Keratinocyte (primary cell): ENCODE measurements at regions not wholly inside any gene's neighbourhood (a gene's known extent, or its start where the extent isn't known, plus 50 kb on each side); places are given as distances from the start of the nearest gene placed in this dataset.

Experiments used
- DNase-seq: peaks from one replicate; pipeline ENCODE4 v3.0.0-alpha.2; 2011; ENCODE audit warnings: low read depth, missing footprints, low spot score
- FAIRE-seq: peaks from 2 replicates; lab custom pipeline; 2011; peaks lifted over from hg19 to GRCh38; lab: Jason Lieb, UNC
- H2AFZ ChIP-seq: 2 replicates; pipeline ENCODE4 v1.6.0; 2012; ENCODE audit warnings: low read length, control low read depth, inconsistent platforms; ENCODE audit not compliant: control insufficient read depth
- H3K27ac ChIP-seq: 2 replicates; pipeline ENCODE4 v1.5.1; 2011; ENCODE audit warnings: low read length; ENCODE audit not compliant: control insufficient read depth, insufficient read depth
- H3K27me3 ChIP-seq: 3 replicates; pipeline ENCODE4 v1.6.0; 2011; ENCODE audit warnings: low read length; ENCODE audit not compliant: control insufficient read depth, insufficient read depth; ENCODE audit errors: extremely low read depth
- H3K36me3 ChIP-seq, 2 experiments: 2 replicates in 1 of 2; 3 replicates in 1 of 2; pipeline ENCODE4 v1.5.1; 2011; ENCODE audit warnings: low read length in 2 of 2, mild to moderate bottlenecking in 1 of 2; ENCODE audit not compliant: control insufficient read depth in 2 of 2, insufficient read depth in 2 of 2; ENCODE audit errors: extremely low read depth in 1 of 2
- H3K4me1 ChIP-seq: 3 replicates; pipeline ENCODE4 v1.5.1; 2011; ENCODE audit warnings: low read length; ENCODE audit not compliant: control insufficient read depth, insufficient read depth; ENCODE audit errors: extremely low read depth
- H3K4me2 ChIP-seq: 3 replicates; pipeline ENCODE4 v1.6.0; 2011; ENCODE audit warnings: low read depth, low read length; ENCODE audit not compliant: control insufficient read depth, insufficient read depth; ENCODE audit errors: extremely low read depth
- H3K4me3 ChIP-seq, 3 experiments: fragments of 200-600 bp in 1 of 3; sonication (generic) in 1 of 3; 2 replicates in 2 of 3; 3 replicates in 1 of 3; pipeline ENCODE4 v1.5.1; 2011 to 2016; ENCODE audit warnings: low read length in 3 of 3, mild to moderate bottlenecking in 3 of 3, control low read depth in 2 of 3, inconsistent platforms in 1 of 3, low read depth in 1 of 3, mixed read lengths in 1 of 3, mixed run types in 1 of 3, moderate library complexity in 1 of 3; ENCODE audit not compliant: control insufficient read depth in 2 of 3, insufficient read depth in 2 of 3; ENCODE audit errors: extremely low read depth in 1 of 3
- H3K79me2 ChIP-seq: 2 replicates; pipeline ENCODE4 v1.6.0; 2012; ENCODE audit warnings: low read length; ENCODE audit not compliant: control insufficient read depth, insufficient read depth
- H3K9ac ChIP-seq: 3 replicates; pipeline ENCODE4 v1.6.0; 2011; ENCODE audit warnings: low read length; ENCODE audit not compliant: control insufficient read depth, insufficient read depth; ENCODE audit errors: extremely low read depth
- H3K9me1 ChIP-seq: 3 replicates; pipeline ENCODE4 v1.6.0; 2011; ENCODE audit warnings: low read length; ENCODE audit not compliant: control insufficient read depth, insufficient read depth; ENCODE audit errors: extremely low read depth
- H3K9me3 ChIP-seq: 2 replicates; pipeline ENCODE4 v1.5.1; 2012; ENCODE audit warnings: low read depth, low read length; ENCODE audit not compliant: control insufficient read depth
- H4K20me1 ChIP-seq: 3 replicates; pipeline ENCODE4 v1.6.0; 2011; ENCODE audit warnings: low read length; ENCODE audit not compliant: control insufficient read depth, insufficient read depth; ENCODE audit errors: extremely low read depth
- EZH2 ChIP-seq: IDR thresholded peaks from one replicate; pipeline ENCODE4 v1.6.1; 2012; ENCODE audit warnings: inconsistent platforms, mild to moderate bottlenecking, low read length, moderate library complexity
- dilution Hi-C: fragments of 300-500 bp; cut with MboI; formaldehyde crosslinking; loops from one replicate; pipeline ENCODE4 v1.7.0; 2020; ENCODE audit warnings: low sequenced_read_pairs; ENCODE audit not compliant: extremely low pct_ligation_motif_present
- TF ChIP-seq, protein P1 (sequence below), 3 experiments: IDR thresholded peaks in 1 of 3; conservative IDR thresholded peaks in 1 of 3; optimal IDR thresholded peaks in 1 of 3; 2 replicates in 2 of 3; 3 replicates in 1 of 3; pipeline versions ENCODE3 to v1.5.1; 2011; ENCODE audit warnings: low read length in 3 of 3, mild to moderate bottlenecking in 3 of 3, moderate library complexity in 2 of 3, control low read depth in 1 of 3, inconsistent platforms in 1 of 3; ENCODE audit not compliant: insufficient read depth in 2 of 3; ENCODE audit errors: extremely low read depth in 1 of 3

DNA sequence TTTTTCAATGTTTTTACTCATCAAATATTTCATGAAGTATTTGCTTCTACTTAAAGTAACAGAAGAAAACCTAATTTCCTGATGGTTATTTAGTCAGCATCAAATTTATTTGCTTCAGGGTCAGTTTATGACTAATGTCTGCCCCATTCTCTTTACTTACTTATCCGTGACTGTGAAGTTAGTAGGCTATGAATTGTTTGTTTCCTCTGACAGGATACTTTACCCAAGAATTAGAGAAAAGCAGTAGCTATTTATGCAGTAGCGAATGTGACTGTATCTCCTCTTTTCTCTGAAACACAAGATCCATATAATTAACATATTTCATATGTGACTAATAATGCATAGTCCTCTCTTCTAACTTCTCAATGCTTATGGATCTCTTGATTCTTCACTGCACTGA is 329.9 kb upstream of the ROBO1 start:
- Histone ChIP-seq H3K9me1 (no peaks in the 10 kb centered on the region), H3K27ac (no peak overlapping the region), H3K4me1 (no peaks in the 10 kb centered on the region), H3K4me3 (no peak overlapping the region), H3K9me3 (no peaks in the 10 kb centered on the region), H3K27me3 (no peaks in the 10 kb centered on the region), H3K79me2 (no peaks in the 10 kb centered on the region), H3K9ac (no peak overlapping the region), H4K20me1 (no peaks in the 10 kb centered on the region), H2AFZ (peak overlapping the region; percentile 22), H3K4me2 (no peak overlapping the region), H3K36me3 (no peaks in the 10 kb centered on the region)
- FAIRE-seq: no peak
- TF ChIP-seq, protein P1, sequence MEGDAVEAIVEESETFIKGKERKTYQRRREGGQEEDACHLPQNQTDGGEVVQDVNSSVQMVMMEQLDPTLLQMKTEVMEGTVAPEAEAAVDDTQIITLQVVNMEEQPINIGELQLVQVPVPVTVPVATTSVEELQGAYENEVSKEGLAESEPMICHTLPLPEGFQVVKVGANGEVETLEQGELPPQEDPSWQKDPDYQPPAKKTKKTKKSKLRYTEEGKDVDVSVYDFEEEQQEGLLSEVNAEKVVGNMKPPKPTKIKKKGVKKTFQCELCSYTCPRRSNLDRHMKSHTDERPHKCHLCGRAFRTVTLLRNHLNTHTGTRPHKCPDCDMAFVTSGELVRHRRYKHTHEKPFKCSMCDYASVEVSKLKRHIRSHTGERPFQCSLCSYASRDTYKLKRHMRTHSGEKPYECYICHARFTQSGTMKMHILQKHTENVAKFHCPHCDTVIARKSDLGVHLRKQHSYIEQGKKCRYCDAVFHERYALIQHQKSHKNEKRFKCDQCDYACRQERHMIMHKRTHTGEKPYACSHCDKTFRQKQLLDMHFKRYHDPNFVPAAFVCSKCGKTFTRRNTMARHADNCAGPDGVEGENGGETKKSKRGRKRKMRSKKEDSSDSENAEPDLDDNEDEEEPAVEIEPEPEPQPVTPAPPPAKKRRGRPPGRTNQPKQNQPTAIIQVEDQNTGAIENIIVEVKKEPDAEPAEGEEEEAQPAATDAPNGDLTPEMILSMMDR (optimal IDR thresholded peaks at IDR 0.05 in 1 of 3, IDR thresholded peaks at IDR 0.05 in 1 of 3, conservative IDR thresholded peaks at IDR 0.05 in 1 of 3; ENCODE audit: extremely low read depth in 1 of 3, insufficient read depth in 2 of 3, low read length in 3 of 3): no peak
- no peak for DNase-seq
- dilution Hi-C loops: no loop called here

DNA sequence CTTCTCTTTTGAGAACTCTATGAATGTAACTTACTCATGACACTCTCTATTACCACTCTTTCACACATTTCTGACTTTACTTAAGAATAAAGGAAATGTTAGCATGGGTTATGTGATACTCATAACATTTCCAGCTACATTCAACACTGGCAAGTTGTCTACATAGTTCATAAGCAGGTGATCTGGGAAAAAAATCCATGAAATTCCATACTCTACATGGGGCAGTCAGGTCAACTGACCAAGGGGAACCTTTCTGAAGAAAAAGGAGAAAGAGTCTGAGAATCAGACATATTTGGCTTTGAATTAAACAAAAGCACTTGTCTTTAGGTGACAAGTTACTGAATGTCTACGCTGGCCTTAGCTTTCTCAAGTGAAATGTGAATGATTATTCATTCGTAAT is 329.1 kb upstream of the ROBO1 start:
- Histone ChIP-seq H3K27ac (no peak overlapping the region), H4K20me1 (no peaks in the 10 kb centered on the region), H3K79me2 (no peaks in the 10 kb centered on the region), H3K4me3 (no peak overlapping the region), H3K9me3 (no peaks in the 10 kb centered on the region), H2AFZ (no peak overlapping the region), H3K9ac (no peak overlapping the region), H3K4me2 (no peak overlapping the region), H3K9me1 (no peaks in the 10 kb centered on the region), H3K4me1 (no peaks in the 10 kb centered on the region), H3K36me3 (no peaks in the 10 kb centered on the region), H3K27me3 (no peaks in the 10 kb centered on the region)
- dilution Hi-C loops: no loop called here
- TF ChIP-seq, protein P1 (optimal IDR thresholded peaks at IDR 0.05 in 1 of 3, IDR thresholded peaks at IDR 0.05 in 1 of 3, conservative IDR thresholded peaks at IDR 0.05 in 1 of 3; ENCODE audit: extremely low read depth in 1 of 3, insufficient read depth in 2 of 3, low read length in 3 of 3): no peak
- TF ChIP-seq EZH2: no peak
- DNase-seq: no peak
- FAIRE-seq: no peak
